HCT116 (cell line): ENCODE measurements at regions not wholly inside any gene's neighbourhood (a gene's known extent, or its start where the extent isn't known, plus 50 kb on each side); places are given as distances from the start of the nearest gene placed in this dataset.

Experiments
- ATAC-seq: fragments of 200-7000 bp; cut with Tn5 transposase; 2 replicates; pipeline ENCODE4 v1.9.1; 2020; ENCODE audit warnings: mild to moderate bottlenecking, moderate library complexity
- BruUV-seq: library from RNA; stranded (reverse); fragments of 400-500 nt; replicated peaks from 2 replicates; lab custom pipeline; 2021; lab: Mats Ljungman, UMichigan
- CTCF ChIA-PET: fragments of 300-600 bp; sonication (Branson Sonifier 250); formaldehyde crosslinking; loops from one replicate; lab custom pipeline; 2021; ENCODE audit warnings: antibody characterized with exemption; lab: Charles Lee
- POLR2A ChIA-PET: fragments of 300-600, 350-600 bp; sonication (Branson Sonifier 250); formaldehyde crosslinking; loops from one replicate; lab custom pipeline; 2021; ENCODE audit warnings: antibody characterized with exemption; lab: Charles Lee
- RAD21 ChIA-PET, 2 experiments: fragments of 300-600 bp; sonication (Branson Sonifier 250); formaldehyde crosslinking; loops; one replicate each; lab custom pipeline; 2023; ENCODE audit warnings: low total read pairs in 2 of 2; ENCODE audit not compliant: uncharacterized antibody in 2 of 2, unreplicated experiment in 2 of 2, low non-redundant PET in 1 of 2; lab: Charles Lee
- DNase-seq: peaks from one replicate; pipeline ENCODE4 v3.0.0-alpha.2; 2010; ENCODE audit warnings: low read depth, low spot score
- H2AFZ ChIP-seq: fragments of 200-600 bp; shearing (Covaris generic), sonication (generic); 2 replicates; pipeline ENCODE4 v1.6.1; 2017; ENCODE audit warnings: low read depth, mixed run types, mixed read lengths, antibody characterized with exemption, low read length; ENCODE audit not compliant: poor library complexity, severe bottlenecking
- H3K27ac ChIP-seq: 2 replicates; pipeline ENCODE4 v1.5.1; 2012; ENCODE audit warnings: low read depth, low read length
- H3K27me3 ChIP-seq: fragments of 200-600 bp; sonication (generic); 2 replicates; pipeline ENCODE4 v1.6.1; 2016; ENCODE audit warnings: mixed run types, low read length, mixed read lengths; ENCODE audit not compliant: insufficient read depth
- H3K36me3 ChIP-seq, 2 experiments: fragments of 200-500 bp in 1 of 2; fragments of 200-600 bp in 1 of 2; sonication (Bioruptor generic) in 1 of 2; sonication (generic) in 1 of 2; 2 replicates each; pipeline versions ENCODE4 v1.5.1 to v1.6.1; 2014 to 2016; ENCODE audit warnings: low read length in 2 of 2, inconsistent platforms in 1 of 2, mixed read lengths in 1 of 2, mixed run types in 1 of 2; ENCODE audit not compliant: insufficient read depth in 2 of 2, control insufficient read depth in 1 of 2
- H3K4me1 ChIP-seq, 2 experiments: fragments of 200-600 bp in 1 of 2; sonication (generic) in 1 of 2; 2 replicates each; pipeline versions ENCODE4 v1.5.1 to v1.6.1; 2012 to 2017; ENCODE audit warnings: low read length in 2 of 2, inconsistent platforms in 1 of 2, mild to moderate bottlenecking in 1 of 2, mixed read lengths in 1 of 2, mixed run types in 1 of 2, moderate library complexity in 1 of 2; ENCODE audit not compliant: insufficient read depth in 2 of 2, control insufficient read depth in 1 of 2
- H3K4me2 ChIP-seq: fragments of 200-600 bp; sonication (generic); 2 replicates; pipeline ENCODE4 v1.6.1; 2017; ENCODE audit warnings: mixed run types, low read length, mixed read lengths
- H3K4me3 ChIP-seq, 2 experiments: fragments of 200-600 bp in 1 of 2; sonication (generic) in 1 of 2; replicated peaks in 1 of 2; 2 replicates each; pipeline ENCODE4 v1.5.1; 2011 to 2016; ENCODE audit warnings: low read length in 2 of 2, control low read depth in 1 of 2, low read depth in 1 of 2, mild to moderate bottlenecking in 1 of 2, mixed read lengths in 1 of 2, mixed run types in 1 of 2
- H3K79me2 ChIP-seq: fragments of 200-600 bp; sonication (generic); 2 replicates; pipeline ENCODE4 v1.6.1; 2017; ENCODE audit warnings: mild to moderate bottlenecking, mixed run types, low read length, moderate library complexity, mixed read lengths; ENCODE audit not compliant: insufficient read depth
- H3K9ac ChIP-seq: fragments of 200-600 bp; sonication (generic); 2 replicates; pipeline ENCODE4 v1.6.1; 2016; ENCODE audit warnings: low read length, mixed read lengths
- H3K9me2 ChIP-seq: fragments of 200-600 bp; sonication (generic), shearing (Covaris generic); 2 replicates; pipeline ENCODE4 v1.6.1; 2017; ENCODE audit warnings: mixed run types, mild to moderate bottlenecking, moderate library complexity; ENCODE audit not compliant: insufficient read depth
- H3K9me3 ChIP-seq, 2 experiments: fragments of 200-500 bp in 1 of 2; fragments of 200-600 bp in 1 of 2; sonication (Bioruptor generic) in 1 of 2; sonication (generic) in 1 of 2; 2 replicates each; pipeline ENCODE4 v1.6.1; 2014 to 2017; ENCODE audit warnings: low read length in 2 of 2, mixed read lengths in 2 of 2, inconsistent platforms in 1 of 2, low read depth in 1 of 2, mild to moderate bottlenecking in 1 of 2, mixed run types in 1 of 2, moderate library complexity in 1 of 2; ENCODE audit not compliant: control insufficient read depth in 1 of 2, insufficient read depth in 1 of 2
- H4K20me1 ChIP-seq: fragments of 200-600 bp; sonication (generic), shearing (Covaris generic); 2 replicates; pipeline ENCODE4 v1.6.1; 2017; ENCODE audit warnings: mixed run types, mild to moderate bottlenecking, moderate library complexity; ENCODE audit not compliant: insufficient read depth
- ATF3 ChIP-seq: IDR thresholded peaks from 2 replicates; pipeline ENCODE4 v1.6.1; 2012
- CBX3 ChIP-seq: IDR thresholded peaks from 2 replicates; pipeline ENCODE4 v1.6.1; 2012; ENCODE audit warnings: low read depth
- CEBPB ChIP-seq: IDR thresholded peaks from 2 replicates; pipeline ENCODE4 v1.6.1; 2012; ENCODE audit warnings: low read depth
- CTCF ChIP-seq, 3 experiments: fragments of 200-600 bp in 1 of 3; sonication (generic) in 1 of 3; IDR thresholded peaks in 2 of 3; conservative IDR thresholded peaks in 1 of 3; 2 replicates each; pipeline ENCODE4 v1.5.1; 2012 to 2017; ENCODE audit warnings: low read depth in 2 of 3, low read length in 2 of 3, antibody characterized with exemption in 1 of 3, borderline replicate concordance in 1 of 3, control low read depth in 1 of 3, mild to moderate bottlenecking in 1 of 3, mixed read lengths in 1 of 3, mixed run types in 1 of 3, moderate library complexity in 1 of 3; ENCODE audit not compliant: insufficient read depth in 1 of 3
- EGR1 ChIP-seq: IDR thresholded peaks from 2 replicates; pipeline ENCODE4 v1.6.1; 2012; ENCODE audit warnings: low read depth
- ELF1 ChIP-seq: IDR thresholded peaks from 2 replicates; pipeline ENCODE4 v1.6.1; 2012; ENCODE audit warnings: low read depth, borderline replicate concordance
- EZH2phosphoT487 ChIP-seq: fragments of 200-600 bp; IDR thresholded peaks from 2 replicates; pipeline ENCODE4 v1.6.1; 2018; ENCODE audit warnings: antibody characterized with exemption, borderline replicate concordance
- FOSL1 ChIP-seq: IDR thresholded peaks from 2 replicates; pipeline ENCODE4 v1.6.1; 2012; ENCODE audit warnings: low read depth
- POLR2AphosphoS5 ChIP-seq: IDR thresholded peaks from 2 replicates; pipeline ENCODE4 v1.6.1; 2011; ENCODE audit warnings: mild to moderate bottlenecking, low read depth, low read length, moderate library complexity
- REST ChIP-seq: IDR thresholded peaks from 2 replicates; pipeline ENCODE4 v1.6.1; 2012; ENCODE audit warnings: low read depth
- SIN3A ChIP-seq: IDR thresholded peaks from 2 replicates; pipeline ENCODE4 v1.6.1; 2012; ENCODE audit warnings: low read depth
- SP1 ChIP-seq: IDR thresholded peaks from 2 replicates; pipeline ENCODE4 v1.6.1; 2012; ENCODE audit warnings: low read depth
- SRF ChIP-seq: IDR thresholded peaks from 2 replicates; pipeline ENCODE4 v1.6.1; 2012; ENCODE audit warnings: low read depth
- intact Hi-C: fragments of 100-400 bp; cut with micrococcal nuclease; formaldehyde crosslinking; loops from 2 replicates; pipeline ENCODE4 v1.10.0; 2022

- ChIA-PET POLR2A (no interaction called here), CTCF (no interaction called here)
- Histone ChIP-seq H3K9me3 (no peaks in the 10 kb centered on the region), H3K4me1 (no peaks in the 10 kb centered on the region), H3K27me3 (peaks cover 25% of the 10 kb centered on the region)
- intact Hi-C loops, result no loop called here
- TF ChIP-seq SP1 (no peak), SIN3A (no peak), SRF (no peak), ATF3 (no peak), EGR1 (no peak), FOSL1 (no peak), ELF1 (no peak), CBX3 (no peak), CEBPB (no peak), EZH2phosphoT487 (no peak)
- TF ChIP-seq, all 23 proteins: peak for 0
- no peaks in the 10 kb centered on the region for H3K79me2 ChIP-seq
- BruUV-seq, result no TSS peak
- no peak for DNase-seq
- H3K36me3 ChIP-seq, result no peaks in the 10 kb centered on the region
- H3K9ac ChIP-seq, result no peak overlapping the region
- no peaks in the 10 kb centered on the region for H3K9me2 ChIP-seq
- no peaks in the 10 kb centered on the region for H4K20me1 ChIP-seq
- RAD21 ChIA-PET, result no interaction called here
- no peak overlapping the region for H3K4me2 ChIP-seq
- H3K27ac ChIP-seq, result no peak overlapping the region
- ATAC-seq, result no peak
- no peak overlapping the region for H2AFZ ChIP-seq
- H3K4me3 ChIP-seq, result no peak overlapping the region
Measured at GRCh38 chr3:181417748-181418147, 294.0 kb upstream of the SOX2 start.

- Histone ChIP-seq H3K27me3 (peaks cover 16% of the 10 kb centered on the region), H3K36me3 (no peaks in the 10 kb centered on the region), H3K79me2 (no peaks in the 10 kb centered on the region), H3K9ac (no peak overlapping the region), H3K4me2 (no peak overlapping the region), H3K27ac (no peak overlapping the region), H4K20me1 (no peaks in the 10 kb centered on the region; the same call in 1 of the 2 replicates), H3K9me2 (no peaks in the 10 kb centered on the region), H3K4me3 (no peak overlapping the region), H3K9me3 (no peaks in the 10 kb centered on the region), H3K4me1 (no peaks in the 10 kb centered on the region), H2AFZ (no peak overlapping the region)
- intact Hi-C loops, result no loop called here
- ChIA-PET POLR2A (no interaction called here), CTCF (no interaction called here), RAD21 (no interaction called here)
- ATAC-seq (no peak), DNase-seq (no peak)
- no TSS peak for BruUV-seq
- no peak for TF ChIP-seq ATF3
- TF ChIP-seq EGR1, result no peak
- no peak for TF ChIP-seq FOSL1
- no peak for TF ChIP-seq CBX3
- TF ChIP-seq POLR2AphosphoS5, result no peak
- TF ChIP-seq CTCF (IDR thresholded peaks at IDR 0.05 in 2 of 3, conservative IDR thresholded peaks at IDR 0.05 in 1 of 3; ENCODE audit: borderline replicate concordance in 1 of 3, insufficient read depth in 1 of 3, low read depth in 2 of 3, low read length in 2 of 3), result no peak
- no peak for TF ChIP-seq REST
Measured at GRCh38 chr3:181410870-181411269, 300.9 kb upstream of the SOX2 start.
